ENCODE measurements at regions not wholly inside any gene's neighbourhood (a gene's known extent, or its start where the extent isn't known, plus 50 kb on each side); places are given as distances from the start of the nearest gene placed in this dataset.
A peak's percentile ranks its signal among the peaks of the same experiment; 100 is the strongest.

GRCh38 chr11:95717314-95717713, 72.3 kb downstream of the FAM76B start:
- Histone ChIP-seq H3K27me3 (no peaks in the 10 kb centered on the region), H4K20me1 (ENCODE audit: insufficient read depth, poor library complexity, severe bottlenecking) (no peaks in the 10 kb centered on the region), H2AFZ (no peak overlapping the region), H3K9me2 (replicated peaks; ENCODE audit: insufficient read depth) (no peaks in the 10 kb centered on the region), H3K9me3 (ENCODE audit: low read depth) (no peaks in the 10 kb centered on the region), H3K4me2 (no peak overlapping the region), H3K4me1 (ENCODE audit: insufficient read depth) (peaks cover 7% of the 10 kb centered on the region), H3K79me2 (no peaks in the 10 kb centered on the region), H3K27ac (no peak overlapping the region), H3K4me3 (no peak overlapping the region), H3K36me3 (replicated peaks; ENCODE audit: insufficient read depth, low read depth) (no peaks in the 10 kb centered on the region)
- 26% methylated on average over 1 of the region's 1 CpG for whole genome bisulfite sequencing (ENCODE audit: low lambda C conversion rate, missing lambda C conversion rate)
- no peak for DNase-seq (ENCODE audit: low spot score)
- no peak for TF ChIP-seq EZH2 (IDR thresholded peaks at IDR 0.05; ENCODE audit: borderline replicate concordance)
- no peak for TF ChIP-seq CTCF (IDR thresholded peaks at IDR 0.05; ENCODE audit: poor library complexity)
- no peak for TF ChIP-seq EZH2phosphoT487 (IDR thresholded peaks at IDR 0.05; ENCODE audit: low read depth, severe bottlenecking, unreplicated experiment)

GRCh38 chr11:95716266-95716665, 73.3 kb downstream of the FAM76B start:
- Histone ChIP-seq H3K36me3 (replicated peaks; ENCODE audit: insufficient read depth, low read depth) (no peaks in the 10 kb centered on the region), H3K9me3 (ENCODE audit: low read depth) (no peaks in the 10 kb centered on the region), H4K20me1 (ENCODE audit: insufficient read depth, poor library complexity, severe bottlenecking) (no peaks in the 10 kb centered on the region), H3K27me3 (no peaks in the 10 kb centered on the region), H3K79me2 (no peaks in the 10 kb centered on the region), H3K9me2 (replicated peaks; ENCODE audit: insufficient read depth) (no peaks in the 10 kb centered on the region), H3K4me1 (ENCODE audit: insufficient read depth) (peaks cover 7% of the 10 kb centered on the region), H3K4me3 (no peak overlapping the region), H3K27ac (peak overlapping the region; percentile 3), H2AFZ (no peak overlapping the region), H3K4me2 (no peak overlapping the region)
- TF ChIP-seq EZH2 (IDR thresholded peaks at IDR 0.05; ENCODE audit: borderline replicate concordance): no peak
- no peak for TF ChIP-seq EZH2phosphoT487 (IDR thresholded peaks at IDR 0.05; ENCODE audit: low read depth, severe bottlenecking, unreplicated experiment)
- no peak for DNase-seq (ENCODE audit: low spot score)
- 96% methylated on average over 3 of the region's 3 CpGs for WGBS (ENCODE audit: low lambda C conversion rate, missing lambda C conversion rate)

GRCh38 chr11:95715777-95716241, 73.8 kb downstream of the FAM76B start:
- 53% methylated on average over 2 of the region's 2 CpGs for WGBS (ENCODE audit: low lambda C conversion rate, missing lambda C conversion rate)
- H3K36me3 ChIP-seq (replicated peaks; ENCODE audit: insufficient read depth, low read depth): no peaks in the 10 kb centered on the region
- H3K4me2 ChIP-seq: no peak overlapping the region
- no peak for DNase-seq (ENCODE audit: low spot score)
- H3K9me3 ChIP-seq (ENCODE audit: low read depth): no peaks in the 10 kb centered on the region
- H3K9me2 ChIP-seq (replicated peaks; ENCODE audit: insufficient read depth): no peaks in the 10 kb centered on the region
- no peak overlapping the region for H3K4me3 ChIP-seq
- H4K20me1 ChIP-seq (ENCODE audit: insufficient read depth, poor library complexity, severe bottlenecking): no peaks in the 10 kb centered on the region
- H3K27me3 ChIP-seq: no peaks in the 10 kb centered on the region
- TF ChIP-seq EZH2 (IDR thresholded peaks at IDR 0.05; ENCODE audit: borderline replicate concordance) (no peak), EZH2phosphoT487 (IDR thresholded peaks at IDR 0.05; ENCODE audit: low read depth, severe bottlenecking, unreplicated experiment) (no peak), CTCF (IDR thresholded peaks at IDR 0.05; ENCODE audit: poor library complexity) (no peak)
- H3K4me1 ChIP-seq (ENCODE audit: insufficient read depth): peaks cover 7% of the 10 kb centered on the region
- H3K79me2 ChIP-seq: no peaks in the 10 kb centered on the region
- peak overlapping the region; percentile 3 for H3K27ac ChIP-seq
- H2AFZ ChIP-seq: peak overlapping the region; percentile 12

- Histone ChIP-seq H3K79me2 (no peaks in the 10 kb centered on the region), H3K9me3 (ENCODE audit: low read depth) (no peaks in the 10 kb centered on the region), H3K36me3 (replicated peaks; ENCODE audit: insufficient read depth, low read depth) (no peaks in the 10 kb centered on the region), H3K4me3 (no peak overlapping the region), H3K27ac (peak overlapping the region; percentile 6), H3K9me2 (replicated peaks; ENCODE audit: insufficient read depth) (no peaks in the 10 kb centered on the region), H2AFZ (peak overlapping the region; percentile 12), H3K4me1 (ENCODE audit: insufficient read depth) (peaks cover 7% of the 10 kb centered on the region), H3K4me2 (peak overlapping the region; percentile 49), H4K20me1 (ENCODE audit: insufficient read depth, poor library complexity, severe bottlenecking) (no peaks in the 10 kb centered on the region), H3K27me3 (no peaks in the 10 kb centered on the region)
- TF ChIP-seq EZH2 (IDR thresholded peaks at IDR 0.05; ENCODE audit: borderline replicate concordance) (no peak), CTCF (IDR thresholded peaks at IDR 0.05; ENCODE audit: poor library complexity) (no peak), EZH2phosphoT487 (IDR thresholded peaks at IDR 0.05; ENCODE audit: low read depth, severe bottlenecking, unreplicated experiment) (no peak)
- no peak for DNase-seq (ENCODE audit: low spot score)
- WGBS (ENCODE audit: low lambda C conversion rate, missing lambda C conversion rate): 79% methylated on average over 5 of the region's 5 CpGs
Observed at GRCh38 chr11:95714843-95715776, 74.5 kb downstream of the FAM76B start.
